Coronary artery (tissue), 2 donors: ENCODE measurements at regions not wholly inside any gene's neighbourhood (a gene's known extent, or its start where the extent isn't known, plus 50 kb on each side); places are given as distances from the start of the nearest gene placed in this dataset.

ENCODE experiments used
- DNase-seq: peaks from one replicate; pipeline ENCODE4 v3.0.0-alpha.2; 2017; ENCODE audit warnings: low spot score
- H3K27ac ChIP-seq, 2 donors: fragments of 200-600 bp; sonication (generic); one replicate each; pipeline ENCODE4 v1.5.1; 2016 to 2019
- H3K4me3 ChIP-seq: fragments of 200-600 bp; sonication (generic); 2 replicates; pipeline ENCODE4 v1.5.1; 2016; ENCODE audit warnings: mild to moderate bottlenecking, moderate library complexity
- CTCF ChIP-seq: fragments of 200-600 bp; sonication (generic); IDR thresholded peaks from one replicate; pipeline ENCODE4 v1.5.1; 2019; ENCODE audit warnings: antibody characterized with exemption

GRCh38 chr2:151182899-151183809 lies 78.5 kb downstream of the RBM43 start:
- Histone ChIP-seq H3K4me3 (no peak overlapping the region), H3K27ac (no peak overlapping the region)
- DNase-seq: no peak
- no peak for TF ChIP-seq CTCF

GRCh38 chr2:151182396-151182795 lies 79.3 kb downstream of the RBM43 start:
- Histone ChIP-seq H3K4me3 (no peak overlapping the region), H3K27ac (no peak overlapping the region)
- TF ChIP-seq CTCF: no peak
- DNase-seq: no peak

- no peak overlapping the region for H3K27ac ChIP-seq
- H3K4me3 ChIP-seq: no peak overlapping the region
- no peak for TF ChIP-seq CTCF
- DNase-seq: no peak
These were observed 80.1 kb downstream of the RBM43 start for GRCh38 chr2:151181524-151181923.

- TF ChIP-seq CTCF: no peak
- Histone ChIP-seq H3K27ac (no peak overlapping the region), H3K4me3 (no peak overlapping the region)
- no peak for DNase-seq
These were observed 81.5 kb downstream of the RBM43 start for GRCh38 chr2:151180123-151180522.

GRCh38 chr2:151178207-151178606 lies 83.5 kb downstream of the RBM43 start:
- TF ChIP-seq CTCF: no peak
- no peak for DNase-seq
- no peak overlapping the region for H3K4me3 ChIP-seq
- H3K27ac ChIP-seq: no peak overlapping the region

GRCh38 chr2:151177756-151178155 lies 83.9 kb downstream of the RBM43 start:
- no peak for TF ChIP-seq CTCF
- no peak for DNase-seq
- no peak overlapping the region for H3K27ac ChIP-seq
- H3K4me3 ChIP-seq: no peak overlapping the region

GRCh38 chr2:151176661-151177060 lies 85.0 kb downstream of the RBM43 start:
- no peak overlapping the region for H3K4me3 ChIP-seq
- DNase-seq: no peak
- no peak for TF ChIP-seq CTCF
- no peak overlapping the region for H3K27ac ChIP-seq
